Adrenal gland (tissue), 5 donors: ENCODE measurements at regions not wholly inside any gene's neighbourhood (a gene's known extent, or its start where the extent isn't known, plus 50 kb on each side); places are given as distances from the start of the nearest gene placed in this dataset.

ENCODE experiments used
- CTCF ChIP-seq, 6 experiments: fragments of 450-650 bp in 4 of 6; fragments of 200-600 bp in 2 of 6; sonication (generic) in 1 of 6; IDR thresholded peaks; 1 replicate in 5 of 6; 2 replicates in 1 of 6; pipeline versions ENCODE4 v1.5.1 to v1.8.0; 2016 to 2021; ENCODE audit warnings: antibody characterized with exemption in 6 of 6, mild to moderate bottlenecking in 2 of 6, moderate library complexity in 1 of 6
- POLR2A ChIP-seq, 2 donors: fragments of 450-650 bp; IDR thresholded peaks; one replicate each; pipeline ENCODE4 v1.6.1; 2017; ENCODE audit warnings: antibody characterized with exemption in 2 of 2, mild to moderate bottlenecking in 2 of 2, moderate library complexity in 1 of 2
- donor health status: DM: no; HTN: no; CAD: no.

- TF ChIP-seq POLR2A (IDR thresholded peaks at IDR 0.05), result no peak
- no peak for TF ChIP-seq CTCF (IDR thresholded peaks at IDR 0.05)
These were observed 90.0 kb downstream of the ARRDC3 start for GRCh38 chr5:91293131-91293530.
